SK-N-SH (cell line): ENCODE measurements at regions not wholly inside any gene's neighbourhood (a gene's known extent, or its start where the extent isn't known, plus 50 kb on each side); places are given as distances from the start of the nearest gene placed in this dataset.
"Not testable (repeated sequence)": the region's sequence is repeated elsewhere in the genome, so short reads cannot be mapped to it uniquely, and the experiment has no call there.

Experiments
- CTCF ChIP-seq: fragments of 200-600 bp; sonication (generic); IDR thresholded peaks from 2 replicates; pipeline ENCODE4 v1.6.1; 2017; ENCODE audit warnings: antibody characterized with exemption, mild to moderate bottlenecking, moderate library complexity
- RCOR1 ChIP-seq: fragments of 150-350 bp; IDR thresholded peaks from 2 replicates; pipeline ENCODE4 v1.6.1; 2017; ENCODE audit warnings: antibody characterized with exemption, low read length

- not testable (repeated sequence) for TF ChIP-seq CTCF, RCOR1
Observed at GRCh38 chrX:42157923-42158322, 234.6 kb upstream of the CASK start.
